B cell (primary cell): ENCODE measurements at regions not wholly inside any gene's neighbourhood (a gene's known extent, or its start where the extent isn't known, plus 50 kb on each side); places are given as distances from the start of the nearest gene placed in this dataset.

Experiments
- ATAC-seq: fragments of 200-7000 bp; cut with Tn5 transposase; one replicate; pipeline ENCODE4 v1.10.0; 2021; ENCODE audit warnings: low read depth, mild to moderate bottlenecking, moderate number of reproducible peaks, moderate library complexity
- CTCF ChIA-PET: fragments of 350-600 bp; sonication (Branson Sonifier 250); formaldehyde crosslinking; loops from one replicate; lab custom pipeline; 2021; ENCODE audit warnings: antibody characterized with exemption, inconsistent platforms; lab: Charles Lee
- POLR2A ChIA-PET: fragments of 350-600 bp; sonication (Branson Sonifier 250); formaldehyde crosslinking; loops from one replicate; lab custom pipeline; 2021; ENCODE audit warnings: antibody characterized with exemption; lab: Charles Lee
- DNase-seq: peaks from one replicate; pipeline ENCODE4 v3.0.0; 2013
- H2AFZ ChIP-seq: 2 replicates; pipeline ENCODE4 v1.6.1; 2012; ENCODE audit warnings: mild to moderate bottlenecking, low read depth, low read length; ENCODE audit not compliant: insufficient read depth, poor library complexity, severe bottlenecking
- H3K27ac ChIP-seq, 2 donors: 1 replicate in 1 of 2; 2 replicates in 1 of 2; pipeline ENCODE4 v1.5.1; 2012 to 2013; ENCODE audit warnings: low read length in 2 of 2, mild to moderate bottlenecking in 2 of 2, moderate library complexity in 1 of 2
- H3K27me3 ChIP-seq, 4 experiments: fragments of 200-600 bp in 1 of 4; sonication (generic) in 1 of 4; replicated peaks in 1 of 4; 1 replicate in 2 of 4; 2 replicates in 2 of 4; pipeline versions ENCODE4 v1.6.1 to v1.7.0; 2013 to 2016; ENCODE audit warnings: low read length in 3 of 4, mild to moderate bottlenecking in 2 of 4, mixed read lengths in 1 of 4, moderate library complexity in 1 of 4; ENCODE audit not compliant: insufficient read depth in 4 of 4, control insufficient read depth in 3 of 4; ENCODE audit errors: control extremely low read depth in 1 of 4
- H3K36me3 ChIP-seq, 2 experiments: replicated peaks in 1 of 2; 1 replicate in 1 of 2; 2 replicates in 1 of 2; pipeline versions ENCODE4 v1.6.1 to v1.7.1; 2013; ENCODE audit warnings: low read length in 1 of 2; ENCODE audit not compliant: insufficient read depth in 2 of 2, control insufficient read depth in 1 of 2; ENCODE audit errors: control extremely low read depth in 1 of 2, extremely low read depth in 1 of 2
- H3K4me1 ChIP-seq, 2 donors: fragments of 200-600 bp in 1 of 2; sonication (generic) in 1 of 2; 1 replicate in 1 of 2; 2 replicates in 1 of 2; pipeline versions ENCODE4 v1.5.1 to v1.6.1; 2013 to 2017; ENCODE audit warnings: low read length in 2 of 2; ENCODE audit not compliant: control insufficient read depth in 2 of 2, insufficient read depth in 2 of 2
- H3K4me2 ChIP-seq: replicated peaks from 2 replicates; pipeline ENCODE3; 2012; ENCODE audit warnings: mild to moderate bottlenecking, low read depth, low read length; ENCODE audit not compliant: poor library complexity, severe bottlenecking
- H3K4me3 ChIP-seq, 5 experiments: fragments of 200-600 bp in 1 of 5; sonication (generic) in 1 of 5; 1 replicate in 3 of 5; 2 replicates in 2 of 5; pipeline versions ENCODE4 v1.5.1 to v1.7.0; 2011 to 2016; ENCODE audit warnings: low read length in 4 of 5, mild to moderate bottlenecking in 4 of 5, low read depth in 2 of 5, control low read depth in 1 of 5, moderate library complexity in 1 of 5; ENCODE audit not compliant: insufficient read depth in 1 of 5; ENCODE audit errors: control extremely low read depth in 1 of 5, extremely low read depth in 1 of 5
- H3K79me2 ChIP-seq: fragments of 200-600 bp; sonication (generic); one replicate; pipeline ENCODE4 v1.6.0; 2016; ENCODE audit warnings: low read length; ENCODE audit not compliant: control insufficient read depth, insufficient read depth
- H3K9ac ChIP-seq: fragments of 200-600 bp; sonication (generic); 2 replicates; pipeline ENCODE4 v1.6.1; 2017; ENCODE audit warnings: mild to moderate bottlenecking, low read length, moderate library complexity
- H3K9me3 ChIP-seq, 3 donors: one replicate each; pipeline versions ENCODE4 v1.6.1 to v1.7.1; 2013; ENCODE audit warnings: low read length in 2 of 3; ENCODE audit not compliant: control insufficient read depth in 2 of 3, insufficient read depth in 1 of 3; ENCODE audit errors: control extremely low read depth in 1 of 3
- H4K20me1 ChIP-seq: 2 replicates; pipeline ENCODE4 v1.6.0; 2012; ENCODE audit warnings: mild to moderate bottlenecking, low read length; ENCODE audit not compliant: insufficient read depth, control insufficient read depth, poor library complexity, severe bottlenecking
- H3K27ac Mint-ChIP-seq: one replicate; pipeline ENCODE4 v1.8.0; 2021; ENCODE audit warnings: mixed read lengths
- H3K27me3 Mint-ChIP-seq: one replicate; pipeline ENCODE4 v1.8.0; 2021; ENCODE audit warnings: mixed read lengths
- H3K4me1 Mint-ChIP-seq: one replicate; pipeline ENCODE4 v1.8.0; 2021; ENCODE audit warnings: mixed read lengths
- H3K4me3 Mint-ChIP-seq: one replicate; pipeline ENCODE4 v1.8.0; 2021; ENCODE audit warnings: mixed read lengths
- H3K9me3 Mint-ChIP-seq: one replicate; pipeline ENCODE4 v1.8.0; 2022; ENCODE audit warnings: mixed read lengths; ENCODE audit not compliant: insufficient read depth
- EZH2 ChIP-seq: IDR thresholded peaks from 2 replicates; pipeline ENCODE4 v1.6.1; 2012; ENCODE audit warnings: borderline replicate concordance, low read depth, mild to moderate bottlenecking, moderate library complexity, low read length; ENCODE audit not compliant: insufficient read depth, poor library complexity, severe bottlenecking
- WGBS: methylation state at CpG from one replicate; pipeline ENCODE4 v1.1.5; 2013; ENCODE audit warnings: missing lambda C conversion rate; ENCODE audit not compliant: insufficient coverage; 5-methylcytosine and 5-hydroxymethylcytosine counted together
- intact Hi-C: fragments of 100-400 bp; cut with micrococcal nuclease; formaldehyde crosslinking; loops from one replicate; pipeline ENCODE4 v1.10.0; 2022
- TF ChIP-seq, protein P1 (sequence below): fragments of 200-600 bp; IDR thresholded peaks from one replicate; pipeline ENCODE4 v1.8.0; 2022; ENCODE audit warnings: antibody characterized with exemption, mild to moderate bottlenecking

DNA sequence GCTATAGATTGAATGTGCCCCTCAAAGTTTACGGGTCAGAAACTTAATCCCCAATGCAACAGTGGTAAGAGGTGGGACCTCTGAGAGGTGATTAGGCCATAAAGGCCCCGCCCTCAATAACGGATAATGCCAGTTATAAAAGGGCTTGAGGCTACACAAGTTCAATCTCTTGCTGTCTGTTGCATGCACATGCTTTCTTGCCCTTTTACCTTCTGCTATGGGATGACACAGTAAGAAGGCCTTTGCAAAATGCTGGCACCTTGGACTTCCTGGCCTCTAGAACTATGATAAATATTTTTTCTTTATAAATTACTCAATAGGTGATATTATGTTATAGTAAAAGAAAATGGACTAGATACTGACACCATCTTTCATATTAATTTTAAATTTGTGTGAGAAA is 806.1 kb downstream of the TENT5A start:
- H3K27me3 ChIP-seq, result no peaks in the 10 kb centered on the region
- no peaks in the 10 kb centered on the region for H3K27me3 Mint-ChIP-seq
- H3K27ac ChIP-seq, result no peak overlapping the region
- no peak for TF ChIP-seq EZH2
- TF ChIP-seq, protein P1, sequence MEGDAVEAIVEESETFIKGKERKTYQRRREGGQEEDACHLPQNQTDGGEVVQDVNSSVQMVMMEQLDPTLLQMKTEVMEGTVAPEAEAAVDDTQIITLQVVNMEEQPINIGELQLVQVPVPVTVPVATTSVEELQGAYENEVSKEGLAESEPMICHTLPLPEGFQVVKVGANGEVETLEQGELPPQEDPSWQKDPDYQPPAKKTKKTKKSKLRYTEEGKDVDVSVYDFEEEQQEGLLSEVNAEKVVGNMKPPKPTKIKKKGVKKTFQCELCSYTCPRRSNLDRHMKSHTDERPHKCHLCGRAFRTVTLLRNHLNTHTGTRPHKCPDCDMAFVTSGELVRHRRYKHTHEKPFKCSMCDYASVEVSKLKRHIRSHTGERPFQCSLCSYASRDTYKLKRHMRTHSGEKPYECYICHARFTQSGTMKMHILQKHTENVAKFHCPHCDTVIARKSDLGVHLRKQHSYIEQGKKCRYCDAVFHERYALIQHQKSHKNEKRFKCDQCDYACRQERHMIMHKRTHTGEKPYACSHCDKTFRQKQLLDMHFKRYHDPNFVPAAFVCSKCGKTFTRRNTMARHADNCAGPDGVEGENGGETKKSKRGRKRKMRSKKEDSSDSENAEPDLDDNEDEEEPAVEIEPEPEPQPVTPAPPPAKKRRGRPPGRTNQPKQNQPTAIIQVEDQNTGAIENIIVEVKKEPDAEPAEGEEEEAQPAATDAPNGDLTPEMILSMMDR, result no peak
- ATAC-seq, result no peak
- intact Hi-C loops, result no loop called here
- H3K4me1 ChIP-seq, result no peaks in the 10 kb centered on the region
- ChIA-PET POLR2A (no interaction called here), CTCF (no interaction called here)
- no peaks in the 10 kb centered on the region for H3K79me2 ChIP-seq
- no peaks in the 10 kb centered on the region for H4K20me1 ChIP-seq
- no peak overlapping the region for H3K4me3 Mint-ChIP-seq
- H3K4me2 ChIP-seq, result no peak overlapping the region
- H3K36me3 ChIP-seq, result no peaks in the 10 kb centered on the region
- H3K9me3 Mint-ChIP-seq, result no peaks in the 10 kb centered on the region
- WGBS, result 52% methylated on average over 3 of the region's 3 CpGs
- no peak overlapping the region for H3K9ac ChIP-seq
- no peak overlapping the region for H2AFZ ChIP-seq
- no peaks in the 10 kb centered on the region for H3K9me3 ChIP-seq
- DNase-seq, result no peak
- no peaks in the 10 kb centered on the region for H3K4me1 Mint-ChIP-seq
- no peak overlapping the region for H3K27ac Mint-ChIP-seq
- no peak overlapping the region for H3K4me3 ChIP-seq

DNA sequence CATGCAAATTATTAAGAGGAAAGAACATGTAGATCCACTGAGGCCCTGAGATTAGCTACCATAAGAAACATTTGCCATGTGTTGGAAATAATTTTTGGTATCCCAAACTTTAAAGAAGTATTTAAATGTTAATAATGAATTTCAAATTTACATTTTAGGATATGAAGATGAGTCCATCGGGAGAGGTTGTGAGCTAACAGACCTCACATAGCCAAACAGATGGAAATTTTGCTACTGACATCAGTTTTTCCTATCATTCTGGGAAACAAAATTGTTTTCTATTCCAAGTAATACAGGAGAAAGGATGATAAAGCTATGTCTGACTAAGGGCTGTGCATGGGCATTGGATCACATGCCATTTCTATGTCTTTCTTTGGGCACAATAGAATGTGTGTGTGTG is 809.6 kb downstream of the TENT5A start:
- no peak for TF ChIP-seq EZH2
- TF ChIP-seq, protein P1, result no peak
- Histone ChIP-seq H3K9me3 (no peaks in the 10 kb centered on the region), H3K27me3 (no peaks in the 10 kb centered on the region), H3K4me2 (no peak overlapping the region), H3K27ac (no peak overlapping the region), H2AFZ (no peak overlapping the region), H3K79me2 (no peaks in the 10 kb centered on the region), H3K9ac (no peak overlapping the region), H3K36me3 (no peaks in the 10 kb centered on the region), H3K4me1 (no peaks in the 10 kb centered on the region), H4K20me1 (no peaks in the 10 kb centered on the region), H3K4me3 (no peak overlapping the region)
- no CpG with 5 or more reads among the region's 1 CpG for WGBS
- no peaks in the 10 kb centered on the region for H3K27me3 Mint-ChIP-seq
- no peak overlapping the region for H3K27ac Mint-ChIP-seq
- H3K9me3 Mint-ChIP-seq, result no peaks in the 10 kb centered on the region
- CTCF ChIA-PET, result no interaction called here
- no peaks in the 10 kb centered on the region for H3K4me1 Mint-ChIP-seq
- intact Hi-C loops, result no loop called here
- POLR2A ChIA-PET, result no interaction called here
- ATAC-seq (no peak), DNase-seq (no peak)
- H3K4me3 Mint-ChIP-seq, result no peak overlapping the region
